Left kidney (tissue), 1 donor: ENCODE measurements at regions not wholly inside any gene's neighbourhood (a gene's known extent, or its start where the extent isn't known, plus 50 kb on each side); places are given as distances from the start of the nearest gene placed in this dataset.

Experiments
- DNase-seq: peaks from one replicate; pipeline ENCODE4 v3.0.0-alpha.2; 2013

- no peak for DNase-seq
Observed at GRCh38 chr4:140212646-140213045, 58.7 kb upstream of the MAML3 start.

GRCh38 chr4:140212194-140212593, 58.2 kb upstream of the MAML3 start:
- no peak for DNase-seq

GRCh38 chr4:140211693-140212092, 57.7 kb upstream of the MAML3 start:
- no peak for DNase-seq

GRCh38 chr4:140211161-140211560, 57.2 kb upstream of the MAML3 start:
- no peak for DNase-seq

- no peak for DNase-seq
Observed at GRCh38 chr4:140208921-140209320, 54.9 kb upstream of the MAML3 start.
